ENCODE measurements at regions not wholly inside any gene's neighbourhood (a gene's known extent, or its start where the extent isn't known, plus 50 kb on each side); places are given as distances from the start of the nearest gene placed in this dataset.

DNA sequence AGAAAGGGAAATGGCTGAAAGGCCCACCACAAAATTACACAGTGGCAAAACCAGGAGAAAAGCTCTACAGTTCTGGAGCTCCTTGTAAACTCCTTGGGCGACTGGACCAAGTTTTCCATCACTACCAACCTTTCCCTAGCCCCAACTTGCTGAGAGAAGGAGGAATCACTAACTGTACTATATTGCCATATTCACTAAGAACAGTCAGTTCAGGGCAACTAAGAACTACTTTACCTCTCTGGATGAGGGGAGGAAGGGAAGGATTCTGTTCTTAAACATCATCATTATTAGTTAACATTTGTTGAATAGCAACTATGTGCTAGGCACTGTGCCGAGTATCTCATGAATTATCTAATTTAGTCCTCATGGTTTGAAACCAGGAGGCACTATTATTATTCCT is 98.1 kb upstream of the SVIL start:
- Histone ChIP-seq H3K36me3 (ENCODE audit: control insufficient read depth in 2 of 2, insufficient read depth in 1 of 2, low read length in 2 of 2) (no peaks in the 10 kb centered on the region; a peak in 1 of 3 replicates), H3K27ac (ENCODE audit: extremely low read depth, low read depth, low read length) (no peak overlapping the region), H3K4me3 (ENCODE audit: low read depth, low read length) (no peak overlapping the region), H3K4me1 (ENCODE audit: control insufficient read depth, insufficient read depth, low read length) (peaks cover 24% of the 10 kb centered on the region; the same call in 1 of the 2 replicates), H3K9me3 (ENCODE audit: control insufficient read depth, insufficient read depth, low read depth, low read length) (no peaks in the 10 kb centered on the region)
- ChIA-PET CTCF (interaction anchor here (0.6 to 1.3 kb wide), 3 partner anchors 13 to 237 kb away, joined by 4 to 6 read pairs (median 5); no protein-coding TSS in a partner anchor), POLR2A (no interaction called here)
- TF ChIP-seq ZNF174 (tag by site-specific recombination; IDR thresholded peaks at IDR 0.05) (no peak), ZNF221 (tag by site-specific recombination; IDR thresholded peaks at IDR 0.05; ENCODE audit: borderline replicate concordance) (no peak), ZNF473 (tag by site-specific recombination; IDR thresholded peaks at IDR 0.05) (no peak)
- TF ChIP-seq, protein P1, sequence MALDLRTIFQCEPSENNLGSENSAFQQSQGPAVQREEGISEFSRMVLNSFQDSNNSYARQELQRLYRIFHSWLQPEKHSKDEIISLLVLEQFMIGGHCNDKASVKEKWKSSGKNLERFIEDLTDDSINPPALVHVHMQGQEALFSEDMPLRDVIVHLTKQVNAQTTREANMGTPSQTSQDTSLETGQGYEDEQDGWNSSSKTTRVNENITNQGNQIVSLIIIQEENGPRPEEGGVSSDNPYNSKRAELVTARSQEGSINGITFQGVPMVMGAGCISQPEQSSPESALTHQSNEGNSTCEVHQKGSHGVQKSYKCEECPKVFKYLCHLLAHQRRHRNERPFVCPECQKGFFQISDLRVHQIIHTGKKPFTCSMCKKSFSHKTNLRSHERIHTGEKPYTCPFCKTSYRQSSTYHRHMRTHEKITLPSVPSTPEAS (tag by site-specific recombination; IDR thresholded peaks at IDR 0.05) = no peak
- TF ChIP-seq, protein P2, sequence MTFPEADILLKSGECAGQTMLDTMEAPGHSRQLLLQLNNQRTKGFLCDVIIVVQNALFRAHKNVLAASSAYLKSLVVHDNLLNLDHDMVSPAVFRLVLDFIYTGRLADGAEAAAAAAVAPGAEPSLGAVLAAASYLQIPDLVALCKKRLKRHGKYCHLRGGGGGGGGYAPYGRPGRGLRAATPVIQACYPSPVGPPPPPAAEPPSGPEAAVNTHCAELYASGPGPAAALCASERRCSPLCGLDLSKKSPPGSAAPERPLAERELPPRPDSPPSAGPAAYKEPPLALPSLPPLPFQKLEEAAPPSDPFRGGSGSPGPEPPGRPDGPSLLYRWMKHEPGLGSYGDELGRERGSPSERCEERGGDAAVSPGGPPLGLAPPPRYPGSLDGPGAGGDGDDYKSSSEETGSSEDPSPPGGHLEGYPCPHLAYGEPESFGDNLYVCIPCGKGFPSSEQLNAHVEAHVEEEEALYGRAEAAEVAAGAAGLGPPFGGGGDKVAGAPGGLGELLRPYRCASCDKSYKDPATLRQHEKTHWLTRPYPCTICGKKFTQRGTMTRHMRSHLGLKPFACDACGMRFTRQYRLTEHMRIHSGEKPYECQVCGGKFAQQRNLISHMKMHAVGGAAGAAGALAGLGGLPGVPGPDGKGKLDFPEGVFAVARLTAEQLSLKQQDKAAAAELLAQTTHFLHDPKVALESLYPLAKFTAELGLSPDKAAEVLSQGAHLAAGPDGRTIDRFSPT (tag by site-specific recombination; IDR thresholded peaks at IDR 0.05) = no peak
- TF ChIP-seq, protein P3, sequence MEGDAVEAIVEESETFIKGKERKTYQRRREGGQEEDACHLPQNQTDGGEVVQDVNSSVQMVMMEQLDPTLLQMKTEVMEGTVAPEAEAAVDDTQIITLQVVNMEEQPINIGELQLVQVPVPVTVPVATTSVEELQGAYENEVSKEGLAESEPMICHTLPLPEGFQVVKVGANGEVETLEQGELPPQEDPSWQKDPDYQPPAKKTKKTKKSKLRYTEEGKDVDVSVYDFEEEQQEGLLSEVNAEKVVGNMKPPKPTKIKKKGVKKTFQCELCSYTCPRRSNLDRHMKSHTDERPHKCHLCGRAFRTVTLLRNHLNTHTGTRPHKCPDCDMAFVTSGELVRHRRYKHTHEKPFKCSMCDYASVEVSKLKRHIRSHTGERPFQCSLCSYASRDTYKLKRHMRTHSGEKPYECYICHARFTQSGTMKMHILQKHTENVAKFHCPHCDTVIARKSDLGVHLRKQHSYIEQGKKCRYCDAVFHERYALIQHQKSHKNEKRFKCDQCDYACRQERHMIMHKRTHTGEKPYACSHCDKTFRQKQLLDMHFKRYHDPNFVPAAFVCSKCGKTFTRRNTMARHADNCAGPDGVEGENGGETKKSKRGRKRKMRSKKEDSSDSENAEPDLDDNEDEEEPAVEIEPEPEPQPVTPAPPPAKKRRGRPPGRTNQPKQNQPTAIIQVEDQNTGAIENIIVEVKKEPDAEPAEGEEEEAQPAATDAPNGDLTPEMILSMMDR (tag by site-specific recombination; IDR thresholded peaks at IDR 0.05) = no peak

DNA sequence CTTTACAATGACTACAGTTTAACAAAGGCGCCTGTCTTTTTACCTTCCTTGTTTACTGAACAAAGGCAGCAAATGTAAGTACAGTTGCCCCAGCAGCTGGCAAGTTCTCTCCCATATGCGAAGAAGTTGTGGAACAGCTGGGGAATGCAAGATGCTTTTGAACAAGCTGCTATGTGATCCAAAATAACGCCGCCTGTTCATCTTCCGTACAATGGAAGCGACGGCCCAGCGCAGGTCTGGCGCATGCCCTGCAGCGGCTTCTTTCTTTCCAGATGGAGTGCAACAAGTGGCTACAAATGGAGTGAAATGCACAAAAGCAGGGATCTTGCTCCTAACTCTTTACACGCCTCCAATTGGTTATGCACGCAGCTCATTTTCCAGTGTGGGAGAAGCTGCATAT is 97.0 kb upstream of the SVIL start:
- no peaks in the 10 kb centered on the region for H3K9me3 ChIP-seq (ENCODE audit: control insufficient read depth, insufficient read depth, low read depth, low read length)
- no peaks in the 10 kb centered on the region; a peak in 1 of 3 replicates for H3K36me3 ChIP-seq (ENCODE audit: control insufficient read depth in 2 of 2, insufficient read depth in 1 of 2, low read length in 2 of 2)
- TF ChIP-seq SCRT2 (tag by site-specific recombination; IDR thresholded peaks at IDR 0.05) = peak; percentile 87
- TF ChIP-seq, protein P4, sequence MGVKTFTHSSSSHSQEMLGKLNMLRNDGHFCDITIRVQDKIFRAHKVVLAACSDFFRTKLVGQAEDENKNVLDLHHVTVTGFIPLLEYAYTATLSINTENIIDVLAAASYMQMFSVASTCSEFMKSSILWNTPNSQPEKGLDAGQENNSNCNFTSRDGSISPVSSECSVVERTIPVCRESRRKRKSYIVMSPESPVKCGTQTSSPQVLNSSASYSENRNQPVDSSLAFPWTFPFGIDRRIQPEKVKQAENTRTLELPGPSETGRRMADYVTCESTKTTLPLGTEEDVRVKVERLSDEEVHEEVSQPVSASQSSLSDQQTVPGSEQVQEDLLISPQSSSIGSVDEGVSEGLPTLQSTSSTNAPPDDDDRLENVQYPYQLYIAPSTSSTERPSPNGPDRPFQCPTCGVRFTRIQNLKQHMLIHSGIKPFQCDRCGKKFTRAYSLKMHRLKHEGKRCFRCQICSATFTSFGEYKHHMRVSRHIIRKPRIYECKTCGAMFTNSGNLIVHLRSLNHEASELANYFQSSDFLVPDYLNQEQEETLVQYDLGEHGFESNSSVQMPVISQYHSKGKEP (tag by site-specific recombination; IDR thresholded peaks at IDR 0.05) = peak; percentile 25; the same call in 1 of the 2 replicates
- TF ChIP-seq GLIS1 (tag by site-specific recombination; IDR thresholded peaks at IDR 0.05) = no peak
- peak; percentile 59; the same call in 1 of the 2 replicates for TF ChIP-seq SCRT1 (tag by site-specific recombination; IDR thresholded peaks at IDR 0.05; ENCODE audit: borderline replicate concordance)
- CTCF ChIA-PET = no interaction called here
- H3K4me3 ChIP-seq (ENCODE audit: low read depth, low read length) = no peak overlapping the region
- H3K27ac ChIP-seq (ENCODE audit: extremely low read depth, low read depth, low read length) = no peak overlapping the region
- POLR2A ChIA-PET = no interaction called here
- peaks cover 22% of the 10 kb centered on the region; the same call in 1 of the 2 replicates for H3K4me1 ChIP-seq (ENCODE audit: control insufficient read depth, insufficient read depth, low read length)

DNA sequence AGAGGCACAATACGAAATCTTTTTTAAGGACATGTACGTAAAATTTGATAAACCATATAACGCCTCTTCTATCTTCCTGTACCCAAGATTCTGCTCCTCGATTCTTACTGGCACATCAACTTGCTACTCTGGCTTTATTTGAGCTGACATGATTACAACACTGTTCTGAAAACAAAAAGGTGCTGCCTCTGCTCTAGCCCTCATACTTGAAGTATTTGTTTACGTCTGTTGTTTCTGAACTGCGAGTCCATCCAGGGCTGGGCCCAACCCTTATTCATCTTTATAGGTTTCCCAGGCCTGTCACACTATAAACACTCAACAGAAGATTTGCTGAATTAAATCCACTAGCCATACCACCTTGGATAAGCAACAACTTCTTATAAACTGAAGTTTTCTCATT is 96.2 kb upstream of the SVIL start:
- ChIA-PET CTCF (no interaction called here), POLR2A (no interaction called here)
- H3K9me3 ChIP-seq (ENCODE audit: control insufficient read depth, insufficient read depth, low read depth, low read length) = no peaks in the 10 kb centered on the region
- H3K4me3 ChIP-seq (ENCODE audit: low read depth, low read length) = no peak overlapping the region
- H3K36me3 ChIP-seq (ENCODE audit: control insufficient read depth in 2 of 2, insufficient read depth in 1 of 2, low read length in 2 of 2) = no peaks in the 10 kb centered on the region; a peak in 1 of 3 replicates
- no peak overlapping the region for H3K27ac ChIP-seq (ENCODE audit: extremely low read depth, low read depth, low read length)
- peaks cover 22% of the 10 kb centered on the region; the same call in 1 of the 2 replicates for H3K4me1 ChIP-seq (ENCODE audit: control insufficient read depth, insufficient read depth, low read length)
- no peak for TF ChIP-seq ZNF138 (tag by site-specific recombination; IDR thresholded peaks at IDR 0.05; ENCODE audit: borderline replicate concordance)
- no peak for TF ChIP-seq ZNF549 (tag by site-specific recombination; IDR thresholded peaks at IDR 0.05)
- TF ChIP-seq, protein P5, sequence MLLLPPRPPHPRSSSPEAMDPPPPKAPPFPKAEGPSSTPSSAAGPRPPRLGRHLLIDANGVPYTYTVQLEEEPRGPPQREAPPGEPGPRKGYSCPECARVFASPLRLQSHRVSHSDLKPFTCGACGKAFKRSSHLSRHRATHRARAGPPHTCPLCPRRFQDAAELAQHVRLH (tag by site-specific recombination; IDR thresholded peaks at IDR 0.05) = no peak
- TF ChIP-seq HOXC10 (CRISPR knock-in tag; IDR thresholded peaks at IDR 0.05) = no peak
- TF ChIP-seq, protein P6, sequence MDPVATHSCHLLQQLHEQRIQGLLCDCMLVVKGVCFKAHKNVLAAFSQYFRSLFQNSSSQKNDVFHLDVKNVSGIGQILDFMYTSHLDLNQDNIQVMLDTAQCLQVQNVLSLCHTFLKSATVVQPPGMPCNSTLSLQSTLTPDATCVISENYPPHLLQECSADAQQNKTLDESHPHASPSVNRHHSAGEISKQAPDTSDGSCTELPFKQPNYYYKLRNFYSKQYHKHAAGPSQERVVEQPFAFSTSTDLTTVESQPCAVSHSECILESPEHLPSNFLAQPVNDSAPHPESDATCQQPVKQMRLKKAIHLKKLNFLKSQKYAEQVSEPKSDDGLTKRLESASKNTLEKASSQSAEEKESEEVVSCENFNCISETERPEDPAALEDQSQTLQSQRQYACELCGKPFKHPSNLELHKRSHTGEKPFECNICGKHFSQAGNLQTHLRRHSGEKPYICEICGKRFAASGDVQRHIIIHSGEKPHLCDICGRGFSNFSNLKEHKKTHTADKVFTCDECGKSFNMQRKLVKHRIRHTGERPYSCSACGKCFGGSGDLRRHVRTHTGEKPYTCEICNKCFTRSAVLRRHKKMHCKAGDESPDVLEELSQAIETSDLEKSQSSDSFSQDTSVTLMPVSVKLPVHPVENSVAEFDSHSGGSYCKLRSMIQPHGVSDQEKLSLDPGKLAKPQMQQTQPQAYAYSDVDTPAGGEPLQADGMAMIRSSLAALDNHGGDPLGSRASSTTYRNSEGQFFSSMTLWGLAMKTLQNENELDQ (tag by site-specific recombination; IDR thresholded peaks at IDR 0.05; ENCODE audit: low read depth) = no peak
- no peak for TF ChIP-seq ZNF174 (tag by site-specific recombination; IDR thresholded peaks at IDR 0.05)
- TF ChIP-seq, protein P7, sequence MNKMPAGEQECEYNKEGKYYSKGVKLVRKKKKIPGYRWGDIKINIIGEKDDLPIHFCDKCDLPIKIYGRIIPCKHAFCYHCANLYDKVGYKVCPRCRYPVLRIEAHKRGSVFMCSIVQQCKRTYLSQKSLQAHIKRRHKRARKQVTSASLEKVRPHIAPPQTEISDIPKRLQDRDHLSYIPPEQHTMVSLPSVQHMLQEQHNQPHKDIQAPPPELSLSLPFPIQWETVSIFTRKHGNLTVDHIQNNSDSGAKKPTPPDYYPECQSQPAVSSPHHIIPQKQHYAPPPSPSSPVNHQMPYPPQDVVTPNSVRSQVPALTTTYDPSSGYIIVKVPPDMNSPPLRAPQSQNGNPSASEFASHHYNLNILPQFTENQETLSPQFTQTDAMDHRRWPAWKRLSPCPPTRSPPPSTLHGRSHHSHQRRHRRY (tag by site-specific recombination; IDR thresholded peaks at IDR 0.05) = no peak
- TF ChIP-seq, protein P3 (tag by site-specific recombination; IDR thresholded peaks at IDR 0.05) = no peak
- no peak for TF ChIP-seq OSR2 (tag by site-specific recombination; IDR thresholded peaks at IDR 0.05)
